Nephron progenitor cell (in vitro differentiated cells): ENCODE measurements at regions not wholly inside any gene's neighbourhood (a gene's known extent, or its start where the extent isn't known, plus 50 kb on each side); places are given as distances from the start of the nearest gene placed in this dataset.

Experiments used
- DNase-seq: peaks from one replicate; pipeline ENCODE4 v3.0.0; 2021
- H3K27ac Mint-ChIP-seq: 2 replicates; pipeline ENCODE4 v1.8.0; 2021; ENCODE audit warnings: mild to moderate bottlenecking, moderate library complexity, mixed read lengths
- H3K27me3 Mint-ChIP-seq: 2 replicates; pipeline ENCODE4 v1.8.0; 2021; ENCODE audit warnings: mild to moderate bottlenecking, low read depth, mixed read lengths; ENCODE audit not compliant: poor library complexity
- H3K36me3 Mint-ChIP-seq: 2 replicates; pipeline ENCODE4 v1.8.0; 2021; ENCODE audit warnings: low read depth, mixed read lengths
- H3K4me1 Mint-ChIP-seq: 2 replicates; pipeline ENCODE4 v1.8.0; 2021; ENCODE audit warnings: mixed read lengths
- H3K4me3 Mint-ChIP-seq: 2 replicates; pipeline ENCODE4 v1.8.0; 2021; ENCODE audit warnings: mild to moderate bottlenecking, moderate library complexity, mixed read lengths
- H3K9me3 Mint-ChIP-seq: 2 replicates; pipeline ENCODE4 v1.8.0; 2021; ENCODE audit warnings: mild to moderate bottlenecking, moderate library complexity, mixed read lengths
- TF ChIP-seq, protein P1 (sequence below): fragments of 200-600 bp; sonication (generic); IDR thresholded peaks from 2 replicates; pipeline ENCODE4 v1.5.0; 2021; ENCODE audit warnings: antibody characterized with exemption

DNA sequence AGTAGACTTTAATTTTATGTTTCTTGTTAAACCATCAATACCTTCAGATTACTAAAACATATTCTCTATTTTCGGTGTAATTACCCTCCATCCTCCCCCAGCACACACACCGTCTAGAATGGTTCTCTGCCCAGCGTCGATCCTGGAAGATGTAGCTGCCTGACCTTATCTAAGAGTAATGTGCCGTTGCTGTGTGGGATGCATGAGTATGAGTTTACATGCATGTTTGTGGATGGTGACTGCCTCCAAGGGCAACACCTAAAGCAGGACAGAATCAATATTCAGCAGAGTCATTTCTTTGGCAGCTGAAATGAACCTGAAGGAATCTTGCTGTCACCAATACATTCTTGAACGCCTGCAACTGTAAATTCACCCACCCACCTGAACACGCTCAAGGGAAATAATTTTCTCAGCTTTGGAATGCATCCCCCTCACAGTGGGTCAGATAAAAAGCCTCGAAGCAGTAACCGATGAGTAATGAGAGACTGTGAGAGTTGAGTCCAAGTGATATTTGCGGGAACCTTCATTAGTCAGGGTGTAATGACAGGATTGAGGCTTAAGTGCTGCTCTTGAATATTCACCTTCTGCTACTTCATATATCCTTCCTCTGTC, 155.8 kb upstream of the RND3 start:
- Mint-ChIP-seq H3K4me3 (no peak overlapping the region), H3K27me3 (peaks cover 3% of the 10 kb centered on the region), H3K27ac (no peak overlapping the region), H3K36me3 (no peaks in the 10 kb centered on the region), H3K4me1 (peaks cover 25% of the 10 kb centered on the region), H3K9me3 (no peaks in the 10 kb centered on the region)
- TF ChIP-seq, protein P1, sequence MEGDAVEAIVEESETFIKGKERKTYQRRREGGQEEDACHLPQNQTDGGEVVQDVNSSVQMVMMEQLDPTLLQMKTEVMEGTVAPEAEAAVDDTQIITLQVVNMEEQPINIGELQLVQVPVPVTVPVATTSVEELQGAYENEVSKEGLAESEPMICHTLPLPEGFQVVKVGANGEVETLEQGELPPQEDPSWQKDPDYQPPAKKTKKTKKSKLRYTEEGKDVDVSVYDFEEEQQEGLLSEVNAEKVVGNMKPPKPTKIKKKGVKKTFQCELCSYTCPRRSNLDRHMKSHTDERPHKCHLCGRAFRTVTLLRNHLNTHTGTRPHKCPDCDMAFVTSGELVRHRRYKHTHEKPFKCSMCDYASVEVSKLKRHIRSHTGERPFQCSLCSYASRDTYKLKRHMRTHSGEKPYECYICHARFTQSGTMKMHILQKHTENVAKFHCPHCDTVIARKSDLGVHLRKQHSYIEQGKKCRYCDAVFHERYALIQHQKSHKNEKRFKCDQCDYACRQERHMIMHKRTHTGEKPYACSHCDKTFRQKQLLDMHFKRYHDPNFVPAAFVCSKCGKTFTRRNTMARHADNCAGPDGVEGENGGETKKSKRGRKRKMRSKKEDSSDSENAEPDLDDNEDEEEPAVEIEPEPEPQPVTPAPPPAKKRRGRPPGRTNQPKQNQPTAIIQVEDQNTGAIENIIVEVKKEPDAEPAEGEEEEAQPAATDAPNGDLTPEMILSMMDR = no peak
- DNase-seq = no peak

DNA sequence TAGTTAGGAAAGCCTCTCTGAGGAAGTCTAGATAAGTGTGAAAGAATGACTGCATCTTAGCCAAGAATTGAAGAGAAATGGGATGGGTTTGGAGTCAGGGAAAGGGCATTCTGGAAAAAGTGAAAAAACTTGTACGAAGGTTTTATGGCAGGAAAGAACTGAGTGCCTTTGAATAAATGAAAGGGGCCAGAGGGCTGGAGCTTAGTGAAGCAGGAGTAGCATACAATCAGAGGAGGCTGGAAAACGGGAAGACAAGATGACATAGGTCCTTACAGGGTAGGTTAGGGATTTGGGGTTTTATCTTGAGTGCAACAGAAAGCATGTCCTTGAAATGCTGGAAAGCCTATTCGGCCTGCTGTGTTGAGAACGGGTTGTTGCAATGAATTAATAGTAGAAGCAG, 152.6 kb upstream of the RND3 start:
- Mint-ChIP-seq H3K27me3 (peaks cover 3% of the 10 kb centered on the region), H3K36me3 (no peaks in the 10 kb centered on the region)

DNA sequence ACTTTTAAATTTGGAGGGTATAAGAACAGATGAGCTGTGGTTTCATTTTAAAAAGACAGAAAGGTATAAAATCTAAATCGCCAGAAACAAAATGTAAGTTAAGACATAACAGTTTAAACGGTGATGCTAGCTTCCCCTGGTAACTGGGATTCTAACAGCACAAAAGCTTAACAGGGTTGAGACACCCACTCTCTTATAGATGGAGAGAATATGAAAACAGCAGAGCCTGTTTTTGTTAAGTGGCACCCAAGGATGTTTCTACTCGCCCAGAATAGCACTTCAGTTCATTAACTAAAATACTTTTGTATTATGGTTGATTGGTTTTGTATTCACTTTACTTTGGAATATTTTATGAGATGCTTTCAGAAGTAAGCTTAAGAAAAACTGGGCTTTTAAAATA, 151.9 kb upstream of the RND3 start:
- Mint-ChIP-seq H3K4me3 (no peak overlapping the region), H3K27me3 (peaks cover under 1% of the 10 kb centered on the region), H3K36me3 (no peaks in the 10 kb centered on the region), H3K27ac (no peak overlapping the region), H3K4me1 (peaks cover 11% of the 10 kb centered on the region), H3K9me3 (no peaks in the 10 kb centered on the region)
- DNase-seq = no peak
- TF ChIP-seq, protein P1 = no peak

More for the DNA sequence above, 152.6 kb upstream of the RND3 start:
- no peak for DNase-seq
- Mint-ChIP-seq H3K4me1 (peaks cover 11% of the 10 kb centered on the region), H3K9me3 (no peaks in the 10 kb centered on the region), H3K4me3 (no peak overlapping the region), H3K27ac (no peak overlapping the region)
- TF ChIP-seq, protein P1 = no peak

DNA sequence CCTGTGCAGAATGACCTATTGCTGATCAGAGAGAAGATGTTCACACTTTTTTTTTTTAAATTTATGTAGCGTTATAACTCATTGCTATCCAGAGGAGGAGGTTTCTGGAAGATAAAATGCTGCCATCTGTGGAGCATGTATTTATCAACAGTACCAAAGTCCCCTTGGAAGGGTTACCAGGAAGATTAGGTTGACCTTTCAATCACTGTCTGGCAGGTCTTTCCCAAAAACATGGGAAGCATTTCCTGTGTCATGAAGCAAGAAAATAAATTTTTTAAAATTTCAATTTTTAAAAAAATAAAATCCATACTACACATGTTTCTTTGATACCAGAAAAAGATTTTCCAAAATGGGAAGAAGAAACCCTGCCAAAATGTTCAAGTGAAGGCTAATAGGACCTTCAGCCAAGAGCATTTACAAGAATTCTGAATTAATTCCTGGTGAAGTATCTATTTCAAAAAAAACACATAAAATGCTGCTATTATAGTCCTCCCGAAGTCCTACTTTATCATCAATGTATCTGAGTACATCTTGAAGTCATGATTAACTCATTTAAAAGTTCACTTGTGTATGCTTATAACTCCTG, 143.9 kb upstream of the RND3 start:
- TF ChIP-seq, protein P1 = no peak
- Mint-ChIP-seq H3K36me3 (no peaks in the 10 kb centered on the region), H3K4me3 (no peak overlapping the region), H3K27me3 (no peaks in the 10 kb centered on the region), H3K9me3 (peaks cover 6% of the 10 kb centered on the region), H3K27ac (no peak overlapping the region), H3K4me1 (no peaks in the 10 kb centered on the region)
- no peak for DNase-seq

DNA sequence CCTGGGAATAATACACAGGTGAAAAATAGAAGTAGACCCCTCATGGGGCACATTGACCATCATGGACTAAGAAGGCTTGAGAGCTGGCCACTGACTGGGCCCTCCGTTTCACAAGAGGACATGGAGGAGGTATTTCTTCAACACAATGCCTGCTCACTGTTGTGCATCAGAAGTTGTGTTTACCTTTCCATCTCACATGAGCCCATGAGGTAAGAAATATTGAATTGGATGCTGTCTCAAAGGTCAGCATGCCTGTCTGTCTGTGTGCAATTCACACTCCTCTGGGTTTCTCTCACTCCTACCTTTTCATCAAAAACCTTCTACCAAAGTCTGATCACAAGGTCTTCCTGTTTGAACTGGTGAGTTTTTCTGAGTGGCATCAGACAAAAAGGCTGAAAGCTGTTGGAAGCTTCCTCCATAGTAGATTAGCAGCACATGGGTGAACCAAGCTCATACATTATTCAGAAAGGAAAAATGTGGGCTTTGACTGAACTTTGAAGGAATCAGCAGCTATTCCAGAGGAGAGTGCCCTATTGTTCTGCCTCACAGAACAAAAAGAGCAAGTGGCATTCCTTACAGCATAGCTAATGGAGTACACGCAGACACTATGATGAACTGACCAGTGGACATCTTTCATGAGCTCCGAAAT, 143.2 kb upstream of the RND3 start:
- DNase-seq = no peak
- H3K27ac Mint-ChIP-seq = no peak overlapping the region
- no peaks in the 10 kb centered on the region for H3K36me3 Mint-ChIP-seq
- TF ChIP-seq, protein P1 = no peak
- H3K27me3 Mint-ChIP-seq = peaks cover 4% of the 10 kb centered on the region
- peaks cover 10% of the 10 kb centered on the region for H3K9me3 Mint-ChIP-seq
- no peak overlapping the region for H3K4me3 Mint-ChIP-seq
- H3K4me1 Mint-ChIP-seq = no peaks in the 10 kb centered on the region
